ENCODE measurements at regions not wholly inside any gene's neighbourhood (a gene's known extent, or its start where the extent isn't known, plus 50 kb on each side); places are given as distances from the start of the nearest gene placed in this dataset.

- Histone ChIP-seq H3K79me2 (no peaks in the 10 kb centered on the region), H3K27me3 (ENCODE audit: control insufficient read depth, insufficient read depth, low read length) (no peaks in the 10 kb centered on the region), H3K9me3 (ENCODE audit: control insufficient read depth, low read length) (no peaks in the 10 kb centered on the region), H2AFZ (no peak overlapping the region), H3K27ac (no peak overlapping the region), H3K4me3 (ENCODE audit: low read depth, low read length) (no peak overlapping the region), H3K36me3 (ENCODE audit: control insufficient read depth, insufficient read depth, low read length) (no peaks in the 10 kb centered on the region), H3K4me1 (no peaks in the 10 kb centered on the region), H3K4me2 (ENCODE audit: low read length) (no peak overlapping the region), H3K9ac (no peak overlapping the region)
- TF ChIP-seq, protein P1, sequence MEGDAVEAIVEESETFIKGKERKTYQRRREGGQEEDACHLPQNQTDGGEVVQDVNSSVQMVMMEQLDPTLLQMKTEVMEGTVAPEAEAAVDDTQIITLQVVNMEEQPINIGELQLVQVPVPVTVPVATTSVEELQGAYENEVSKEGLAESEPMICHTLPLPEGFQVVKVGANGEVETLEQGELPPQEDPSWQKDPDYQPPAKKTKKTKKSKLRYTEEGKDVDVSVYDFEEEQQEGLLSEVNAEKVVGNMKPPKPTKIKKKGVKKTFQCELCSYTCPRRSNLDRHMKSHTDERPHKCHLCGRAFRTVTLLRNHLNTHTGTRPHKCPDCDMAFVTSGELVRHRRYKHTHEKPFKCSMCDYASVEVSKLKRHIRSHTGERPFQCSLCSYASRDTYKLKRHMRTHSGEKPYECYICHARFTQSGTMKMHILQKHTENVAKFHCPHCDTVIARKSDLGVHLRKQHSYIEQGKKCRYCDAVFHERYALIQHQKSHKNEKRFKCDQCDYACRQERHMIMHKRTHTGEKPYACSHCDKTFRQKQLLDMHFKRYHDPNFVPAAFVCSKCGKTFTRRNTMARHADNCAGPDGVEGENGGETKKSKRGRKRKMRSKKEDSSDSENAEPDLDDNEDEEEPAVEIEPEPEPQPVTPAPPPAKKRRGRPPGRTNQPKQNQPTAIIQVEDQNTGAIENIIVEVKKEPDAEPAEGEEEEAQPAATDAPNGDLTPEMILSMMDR (IDR thresholded peaks at IDR 0.05) = no peak
These were observed 376.4 kb downstream of the KCTD16 start for GRCh38 chr5:144547098-144547499.

DNA sequence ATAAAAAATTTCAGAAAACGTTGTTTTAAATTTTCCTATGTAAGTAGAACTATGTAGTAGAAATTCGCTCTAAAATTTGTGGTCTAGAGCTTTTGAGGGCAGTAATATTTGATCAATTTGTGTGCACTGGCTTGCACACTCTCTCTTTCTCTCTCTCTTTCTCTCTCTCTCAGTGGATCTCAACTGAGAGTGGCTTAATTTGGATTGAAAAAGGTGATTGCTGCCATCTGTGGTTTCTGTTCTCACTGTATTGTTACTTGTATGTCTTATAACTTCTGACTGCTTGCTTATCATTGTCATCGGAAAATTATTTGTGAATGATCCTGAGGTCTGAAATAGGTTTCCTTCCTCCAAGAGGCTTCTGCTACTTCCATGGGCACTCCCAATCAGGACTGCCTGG, 368.2 kb downstream of the KCTD16 start:
- no peaks in the 10 kb centered on the region for H3K27me3 ChIP-seq (ENCODE audit: control insufficient read depth, insufficient read depth, low read length)
- H3K36me3 ChIP-seq (ENCODE audit: control insufficient read depth, insufficient read depth, low read length) = no peaks in the 10 kb centered on the region
- no peak overlapping the region for H2AFZ ChIP-seq
- H3K4me1 ChIP-seq = no peaks in the 10 kb centered on the region
- no peak overlapping the region for H3K4me3 ChIP-seq (ENCODE audit: low read depth, low read length)
- TF ChIP-seq, protein P1 (IDR thresholded peaks at IDR 0.05) = no peak
- no peak overlapping the region for H3K27ac ChIP-seq
- H3K9me3 ChIP-seq (ENCODE audit: control insufficient read depth, low read length) = no peaks in the 10 kb centered on the region
- no peak overlapping the region for H3K4me2 ChIP-seq (ENCODE audit: low read length)
- no peak overlapping the region for H3K9ac ChIP-seq
- no peaks in the 10 kb centered on the region for H3K79me2 ChIP-seq

All from parathyroid adenoma (tissue), 2 donors.